Esophagus squamous epithelium (tissue), 5 donors: ENCODE measurements at regions not wholly inside any gene's neighbourhood (a gene's known extent, or its start where the extent isn't known, plus 50 kb on each side); places are given as distances from the start of the nearest gene placed in this dataset.

ENCODE experiments used
- DNase-seq: peaks from one replicate; lab custom pipeline; 2025; lab: John Stamatoyannopoulos, UW
- H3K27ac ChIP-seq, 4 donors: fragments of 200-600 bp; sonication (generic); one replicate each; pipeline ENCODE4 v1.5.1; 2016 to 2019; ENCODE audit warnings: mild to moderate bottlenecking in 1 of 4
- H3K27me3 ChIP-seq, 4 donors: fragments of 200-600 bp; sonication (generic); 1 replicate in 3 of 4; 2 replicates in 1 of 4; pipeline versions ENCODE4 v1.5.1 to v1.6.0; 2017 to 2021; ENCODE audit warnings: antibody characterized with exemption in 1 of 4
- H3K36me3 ChIP-seq, 3 donors: fragments of 200-600 bp; sonication (generic); one replicate each; pipeline ENCODE4 v1.5.1; 2016 to 2019
- H3K4me1 ChIP-seq, 3 donors: fragments of 200-600 bp; sonication (generic); one replicate each; pipeline ENCODE4 v1.5.1; 2017 to 2019
- H3K4me3 ChIP-seq, 4 donors: fragments of 200-600 bp; sonication (generic); 1 replicate in 3 of 4; 2 replicates in 1 of 4; pipeline ENCODE4 v1.5.1; 2016 to 2019; ENCODE audit warnings: mild to moderate bottlenecking in 2 of 4, moderate library complexity in 1 of 4
- H3K9me3 ChIP-seq, 3 donors: fragments of 200-600 bp; sonication (generic); one replicate each; pipeline ENCODE4 v1.5.1; 2016 to 2019
- CTCF ChIP-seq, 6 experiments: fragments of 450-650 bp in 4 of 6; fragments of 200-600 bp in 2 of 6; sonication (generic) in 2 of 6; IDR thresholded peaks; one replicate each; pipeline ENCODE4 v1.5.1; 2016 to 2019; ENCODE audit warnings: antibody characterized with exemption in 6 of 6, mild to moderate bottlenecking in 4 of 6, moderate library complexity in 4 of 6
- POLR2A ChIP-seq, 4 donors: fragments of 450-650 bp; IDR thresholded peaks; one replicate each; pipeline ENCODE4 v1.6.1; 2017; ENCODE audit warnings: antibody characterized with exemption in 4 of 4, mild to moderate bottlenecking in 4 of 4, moderate library complexity in 3 of 4
- WGBS, 2 donors: methylation state at CpG; one replicate each; pipeline ENCODE4 v1.1.5; 2018; 5-methylcytosine and 5-hydroxymethylcytosine counted together
- intact Hi-C: fragments of 100-400 bp; cut with DNase I; formaldehyde crosslinking; loops from one replicate; pipeline ENCODE4 v1.15.0; 2022
- donor health status: DM: yes; HTN: yes; CAD: no.

GRCh38 chr13:71067165-71067815 lies 799.7 kb downstream of the DACH1 start:
- no peak for TF ChIP-seq CTCF (IDR thresholded peaks at IDR 0.05)
- no peak for TF ChIP-seq POLR2A (IDR thresholded peaks at IDR 0.05)
- H3K36me3 ChIP-seq: no peaks in the 10 kb centered on the region
- WGBS, 2 donors: 62 to 64% methylated on average over 3 of the region's 3 CpGs
- intact Hi-C loops: no loop called here
- peaks cover 0 to 5% (median 0%) of the 10 kb centered on the region in 3 donors for H3K9me3 ChIP-seq
- H3K4me3 ChIP-seq: no peak overlapping the region
- H3K4me1 ChIP-seq: no peaks in the 10 kb centered on the region
- no peak overlapping the region for H3K27ac ChIP-seq
- no peak for DNase-seq
- H3K27me3 ChIP-seq: no peaks in the 10 kb centered on the region

GRCh38 chr13:71056581-71056980 lies 810.4 kb downstream of the DACH1 start:
- no peak for DNase-seq
- Histone ChIP-seq H3K9me3 (no peaks in the 10 kb centered on the region), H3K36me3 (no peaks in the 10 kb centered on the region), H3K4me1 (no peaks in the 10 kb centered on the region), H3K27me3 (no peaks in the 10 kb centered on the region), H3K27ac (no peak overlapping the region), H3K4me3 (no peak overlapping the region)
- intact Hi-C loops: no loop called here
- no peak for TF ChIP-seq CTCF (IDR thresholded peaks at IDR 0.05)
- no peak for TF ChIP-seq POLR2A (IDR thresholded peaks at IDR 0.05)
- 55 to 80% methylated on average over 1 to 4 of the region's 4 CpGs for WGBS, 2 donors

GRCh38 chr13:71055644-71056043 lies 811.4 kb downstream of the DACH1 start:
- intact Hi-C loops: no loop called here

GRCh38 chr13:71055047-71055446 lies 812.0 kb downstream of the DACH1 start:
- WGBS, 2 donors: 70 to 94% methylated on average over 1 of the region's 1 CpG
- no peaks in the 10 kb centered on the region for H3K27me3 ChIP-seq
- no peaks in the 10 kb centered on the region for H3K4me1 ChIP-seq
- no peak overlapping the region for H3K27ac ChIP-seq
- TF ChIP-seq CTCF (IDR thresholded peaks at IDR 0.05): no peak
- TF ChIP-seq POLR2A (IDR thresholded peaks at IDR 0.05): no peak
- intact Hi-C loops: no loop called here
- H3K36me3 ChIP-seq: no peaks in the 10 kb centered on the region
- no peak overlapping the region for H3K4me3 ChIP-seq
- DNase-seq: no peak
- no peaks in the 10 kb centered on the region for H3K9me3 ChIP-seq

More at GRCh38 chr13:71055644-71056043, 811.4 kb downstream of the DACH1 start:
- no peak overlapping the region for H3K27ac ChIP-seq
- no peaks in the 10 kb centered on the region for H3K27me3 ChIP-seq
- H3K36me3 ChIP-seq: no peaks in the 10 kb centered on the region
- WGBS, 2 donors: 62% methylated on average over 3 of the region's 3 CpGs; no CpG with 5 or more reads in 1 of the 2 donors
- no peaks in the 10 kb centered on the region for H3K9me3 ChIP-seq
- no peak overlapping the region for H3K4me3 ChIP-seq
- no peaks in the 10 kb centered on the region for H3K4me1 ChIP-seq
- TF ChIP-seq POLR2A (IDR thresholded peaks at IDR 0.05) (no peak), CTCF (IDR thresholded peaks at IDR 0.05) (no peak)
- DNase-seq: no peak

- Histone ChIP-seq H3K27ac (no peak overlapping the region), H3K4me1 (no peaks in the 10 kb centered on the region), H3K4me3 (no peak overlapping the region), H3K9me3 (no peaks in the 10 kb centered on the region), H3K36me3 (no peaks in the 10 kb centered on the region), H3K27me3 (no peaks in the 10 kb centered on the region)
- intact Hi-C loops: no loop called here
- DNase-seq: no peak
- TF ChIP-seq POLR2A (IDR thresholded peaks at IDR 0.05) (no peak), CTCF (IDR thresholded peaks at IDR 0.05) (no peak)
- 30 to 44% methylated on average over 1 of the region's 1 CpG for WGBS, 2 donors
These were observed 812.6 kb downstream of the DACH1 start for GRCh38 chr13:71054358-71054757.
